ENCODE measurements at regions not wholly inside any gene's neighbourhood (a gene's known extent, or its start where the extent isn't known, plus 50 kb on each side); places are given as distances from the start of the nearest gene placed in this dataset.

DNA sequence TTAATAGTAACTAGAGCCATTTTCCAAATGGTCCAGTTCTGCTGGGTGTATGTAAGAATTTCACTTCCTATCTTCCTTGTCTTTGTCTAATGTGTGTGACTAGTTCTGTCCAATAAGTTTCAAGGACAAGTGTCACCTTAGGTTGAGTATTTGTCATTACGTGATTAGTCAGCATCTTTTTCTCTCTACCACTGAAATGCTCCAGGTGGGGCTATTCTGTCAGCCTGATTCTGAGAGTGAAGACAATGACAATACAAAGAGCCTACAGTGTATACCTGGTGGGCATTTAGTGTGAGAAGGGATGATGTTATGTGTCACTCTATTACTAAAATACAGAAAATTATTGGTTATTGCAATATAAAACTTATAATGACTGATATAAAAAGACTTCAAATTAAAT is 876.3 kb downstream of the C4orf33 start:
- H3K9me3 ChIP-seq (ENCODE audit: control insufficient read depth, insufficient read depth, low read depth, low read length): no peaks in the 10 kb centered on the region
- H3K4me1 ChIP-seq (ENCODE audit: control insufficient read depth, insufficient read depth, low read length): no peaks in the 10 kb centered on the region
- POLR2A ChIA-PET: no interaction called here
- CTCF ChIA-PET: no interaction called here
- no peak overlapping the region for H3K4me3 ChIP-seq (ENCODE audit: low read depth, low read length)
- no peak overlapping the region for H3K27ac ChIP-seq (ENCODE audit: extremely low read depth, low read depth, low read length)
- TF ChIP-seq YY2 (tag by site-specific recombination; IDR thresholded peaks at IDR 0.05): no peak
- TF ChIP-seq TCF7L2 (IDR thresholded peaks at IDR 0.05; ENCODE audit: borderline replicate concordance, low read depth, low read length): no peak
- TF ChIP-seq KLF8 (tag by site-specific recombination; IDR thresholded peaks at IDR 0.05): no peak
- TF ChIP-seq ZNF132 (tag by site-specific recombination; IDR thresholded peaks at IDR 0.05; ENCODE audit: borderline replicate concordance): no peak
- TF ChIP-seq ZBTB21 (tag by site-specific recombination; IDR thresholded peaks at IDR 0.05): no peak
- no peak for TF ChIP-seq ZNF112 (tag by site-specific recombination; IDR thresholded peaks at IDR 0.05)
- TF ChIP-seq ZNF785 (tag by site-specific recombination; IDR thresholded peaks at IDR 0.05): no peak
- TF ChIP-seq ZNF626 (tag by site-specific recombination; IDR thresholded peaks at IDR 0.05): no peak
- no peak for TF ChIP-seq ZNF341 (tag by site-specific recombination; IDR thresholded peaks at IDR 0.05; ENCODE audit: low read depth)
- no peak for TF ChIP-seq ZNF416 (tag by site-specific recombination; IDR thresholded peaks at IDR 0.05)
- H3K36me3 ChIP-seq (ENCODE audit: control insufficient read depth in 2 of 2, insufficient read depth in 1 of 2, low read length in 2 of 2): no peaks in the 10 kb centered on the region

DNA sequence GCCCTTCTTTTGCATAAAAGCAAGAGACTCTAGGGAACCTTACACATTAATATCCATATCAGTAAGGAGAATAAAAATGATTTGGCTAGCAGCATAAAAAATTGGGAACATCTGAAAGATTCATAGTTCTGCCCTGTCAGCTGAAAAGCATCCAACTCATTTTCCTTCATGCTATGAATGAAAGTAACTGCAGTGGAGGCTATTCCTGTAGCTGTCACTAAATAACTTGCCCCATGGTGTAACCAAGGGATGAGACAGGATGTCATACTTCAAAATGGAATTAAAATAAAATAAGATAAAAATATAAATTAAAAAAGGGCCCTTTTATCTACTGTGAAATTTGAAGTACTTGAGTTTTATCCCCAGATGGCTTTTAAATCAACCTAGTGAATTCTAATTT is 878.8 kb downstream of the C4orf33 start:
- CTCF ChIA-PET: no interaction called here
- H3K9me3 ChIP-seq (ENCODE audit: control insufficient read depth, insufficient read depth, low read depth, low read length): no peaks in the 10 kb centered on the region
- no peaks in the 10 kb centered on the region for H3K36me3 ChIP-seq (ENCODE audit: control insufficient read depth in 2 of 2, insufficient read depth in 1 of 2, low read length in 2 of 2)
- TF ChIP-seq, protein P1, sequence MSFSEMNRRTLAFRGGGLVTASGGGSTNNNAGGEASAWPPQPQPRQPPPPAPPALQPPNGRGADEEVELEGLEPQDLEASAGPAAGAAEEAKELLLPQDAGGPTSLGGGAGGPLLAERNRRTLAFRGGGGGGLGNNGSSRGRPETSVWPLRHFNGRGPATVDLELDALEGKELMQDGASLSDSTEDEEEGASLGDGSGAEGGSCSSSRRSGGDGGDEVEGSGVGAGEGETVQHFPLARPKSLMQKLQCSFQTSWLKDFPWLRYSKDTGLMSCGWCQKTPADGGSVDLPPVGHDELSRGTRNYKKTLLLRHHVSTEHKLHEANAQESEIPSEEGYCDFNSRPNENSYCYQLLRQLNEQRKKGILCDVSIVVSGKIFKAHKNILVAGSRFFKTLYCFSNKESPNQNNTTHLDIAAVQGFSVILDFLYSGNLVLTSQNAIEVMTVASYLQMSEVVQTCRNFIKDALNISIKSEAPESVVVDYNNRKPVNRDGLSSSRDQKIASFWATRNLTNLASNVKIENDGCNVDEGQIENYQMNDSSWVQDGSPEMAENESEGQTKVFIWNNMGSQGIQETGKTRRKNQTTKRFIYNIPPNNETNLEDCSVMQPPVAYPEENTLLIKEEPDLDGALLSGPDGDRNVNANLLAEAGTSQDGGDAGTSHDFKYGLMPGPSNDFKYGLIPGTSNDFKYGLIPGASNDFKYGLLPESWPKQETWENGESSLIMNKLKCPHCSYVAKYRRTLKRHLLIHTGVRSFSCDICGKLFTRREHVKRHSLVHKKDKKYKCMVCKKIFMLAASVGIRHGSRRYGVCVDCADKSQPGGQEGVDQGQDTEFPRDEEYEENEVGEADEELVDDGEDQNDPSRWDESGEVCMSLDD (tag by site-specific recombination; IDR thresholded peaks at IDR 0.05): no peak
- TF ChIP-seq ZNF112 (tag by site-specific recombination; IDR thresholded peaks at IDR 0.05) (no peak), ZNF837 (tag by site-specific recombination; IDR thresholded peaks at IDR 0.05) (no peak), GFI1B (tag by site-specific recombination; IDR thresholded peaks at IDR 0.05) (no peak), ZNF610 (tag by site-specific recombination; IDR thresholded peaks at IDR 0.05; ENCODE audit: borderline replicate concordance) (no peak), ZNF214 (tag by site-specific recombination; IDR thresholded peaks at IDR 0.05; ENCODE audit: borderline replicate concordance) (no peak), SP2 (tag by site-specific recombination; IDR thresholded peaks at IDR 0.05) (no peak), SCRT2 (tag by site-specific recombination; IDR thresholded peaks at IDR 0.05) (no peak), HOXC10 (CRISPR knock-in tag; IDR thresholded peaks at IDR 0.05) (no peak), ZNF423 (tag by site-specific recombination; IDR thresholded peaks at IDR 0.05) (no peak), ZNF354C (tag by site-specific recombination; IDR thresholded peaks at IDR 0.05; ENCODE audit: borderline replicate concordance, low read depth) (no peak), ZXDB (tag by site-specific recombination; IDR thresholded peaks at IDR 0.05) (no peak), ZNF747 (tag by site-specific recombination; IDR thresholded peaks at IDR 0.05) (no peak), ZNF335 (tag by site-specific recombination; conservative IDR thresholded peaks at IDR 0.05) (no peak), REPIN1 (tag by site-specific recombination; IDR thresholded peaks at IDR 0.05; ENCODE audit: low read depth) (no peak), ZBTB48 (tag by site-specific recombination; IDR thresholded peaks at IDR 0.05) (no peak), KLF16 (tag by site-specific recombination; IDR thresholded peaks at IDR 0.05) (no peak), OVOL3 (tag by site-specific recombination; IDR thresholded peaks at IDR 0.05) (no peak)
- TF ChIP-seq, protein P2, sequence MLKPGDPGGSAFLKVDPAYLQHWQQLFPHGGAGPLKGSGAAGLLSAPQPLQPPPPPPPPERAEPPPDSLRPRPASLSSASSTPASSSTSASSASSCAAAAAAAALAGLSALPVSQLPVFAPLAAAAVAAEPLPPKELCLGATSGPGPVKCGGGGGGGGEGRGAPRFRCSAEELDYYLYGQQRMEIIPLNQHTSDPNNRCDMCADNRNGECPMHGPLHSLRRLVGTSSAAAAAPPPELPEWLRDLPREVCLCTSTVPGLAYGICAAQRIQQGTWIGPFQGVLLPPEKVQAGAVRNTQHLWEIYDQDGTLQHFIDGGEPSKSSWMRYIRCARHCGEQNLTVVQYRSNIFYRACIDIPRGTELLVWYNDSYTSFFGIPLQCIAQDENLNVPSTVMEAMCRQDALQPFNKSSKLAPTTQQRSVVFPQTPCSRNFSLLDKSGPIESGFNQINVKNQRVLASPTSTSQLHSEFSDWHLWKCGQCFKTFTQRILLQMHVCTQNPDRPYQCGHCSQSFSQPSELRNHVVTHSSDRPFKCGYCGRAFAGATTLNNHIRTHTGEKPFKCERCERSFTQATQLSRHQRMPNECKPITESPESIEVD (tag by site-specific recombination; IDR thresholded peaks at IDR 0.05): no peak
- TF ChIP-seq, protein P3, sequence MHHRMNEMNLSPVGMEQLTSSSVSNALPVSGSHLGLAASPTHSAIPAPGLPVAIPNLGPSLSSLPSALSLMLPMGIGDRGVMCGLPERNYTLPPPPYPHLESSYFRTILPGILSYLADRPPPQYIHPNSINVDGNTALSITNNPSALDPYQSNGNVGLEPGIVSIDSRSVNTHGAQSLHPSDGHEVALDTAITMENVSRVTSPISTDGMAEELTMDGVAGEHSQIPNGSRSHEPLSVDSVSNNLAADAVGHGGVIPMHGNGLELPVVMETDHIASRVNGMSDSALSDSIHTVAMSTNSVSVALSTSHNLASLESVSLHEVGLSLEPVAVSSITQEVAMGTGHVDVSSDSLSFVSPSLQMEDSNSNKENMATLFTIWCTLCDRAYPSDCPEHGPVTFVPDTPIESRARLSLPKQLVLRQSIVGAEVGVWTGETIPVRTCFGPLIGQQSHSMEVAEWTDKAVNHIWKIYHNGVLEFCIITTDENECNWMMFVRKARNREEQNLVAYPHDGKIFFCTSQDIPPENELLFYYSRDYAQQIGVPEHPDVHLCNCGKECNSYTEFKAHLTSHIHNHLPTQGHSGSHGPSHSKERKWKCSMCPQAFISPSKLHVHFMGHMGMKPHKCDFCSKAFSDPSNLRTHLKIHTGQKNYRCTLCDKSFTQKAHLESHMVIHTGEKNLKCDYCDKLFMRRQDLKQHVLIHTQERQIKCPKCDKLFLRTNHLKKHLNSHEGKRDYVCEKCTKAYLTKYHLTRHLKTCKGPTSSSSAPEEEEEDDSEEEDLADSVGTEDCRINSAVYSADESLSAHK (tag by site-specific recombination; IDR thresholded peaks at IDR 0.05): no peak
- POLR2A ChIA-PET: no interaction called here
- no peak overlapping the region for H3K27ac ChIP-seq (ENCODE audit: extremely low read depth, low read depth, low read length)
- no peaks in the 10 kb centered on the region for H3K4me1 ChIP-seq (ENCODE audit: control insufficient read depth, insufficient read depth, low read length)
- H3K4me3 ChIP-seq (ENCODE audit: low read depth, low read length): no peak overlapping the region

Data from HEK293 (cell line).